Vagina (tissue), 2 donors: ENCODE measurements at regions not wholly inside any gene's neighbourhood (a gene's known extent, or its start where the extent isn't known, plus 50 kb on each side); places are given as distances from the start of the nearest gene placed in this dataset.

Experiments
- CTCF ChIP-seq, 3 experiments: fragments of 450-650 bp in 2 of 3; fragments of 200-600 bp in 1 of 3; sonication (generic) in 1 of 3; IDR thresholded peaks; one replicate each; pipeline ENCODE4 v1.5.1; 2017 to 2019; ENCODE audit warnings: antibody characterized with exemption in 3 of 3, mild to moderate bottlenecking in 2 of 3, moderate library complexity in 2 of 3
- POLR2A ChIP-seq, 2 donors: fragments of 450-650 bp; IDR thresholded peaks; one replicate each; pipeline ENCODE4 v1.6.1; 2017; ENCODE audit warnings: antibody characterized with exemption in 2 of 2, mild to moderate bottlenecking in 2 of 2, moderate library complexity in 2 of 2

GRCh38 chr2:8472545-8473323 lies 209.1 kb upstream of the ID2 start:
- no peak for TF ChIP-seq CTCF (IDR thresholded peaks at IDR 0.05)
- no peak for TF ChIP-seq POLR2A (IDR thresholded peaks at IDR 0.05)
